Neural progenitor cell (in vitro differentiated cells): ENCODE measurements at regions not wholly inside any gene's neighbourhood (a gene's known extent, or its start where the extent isn't known, plus 50 kb on each side); places are given as distances from the start of the nearest gene placed in this dataset.
"Not testable (repeated sequence)": the region's sequence is repeated elsewhere in the genome, so short reads cannot be mapped to it uniquely, and the experiment has no call there.

Experiments used
- DNase-seq: peaks from one replicate; pipeline ENCODE4 v3.0.0-alpha.2; 2016; ENCODE audit warnings: low spot score
- H2AFZ ChIP-seq: fragments of 200-600 bp; sonication (generic); replicated peaks from 2 replicates; pipeline ENCODE4 v1.6.1; 2016; ENCODE audit warnings: antibody characterized with exemption
- H3F3A ChIP-seq: fragments of 200-600 bp; sonication (generic); 2 replicates; pipeline ENCODE4 v1.6.1; 2016; ENCODE audit warnings: antibody characterized with exemption, low read depth
- H3K27ac ChIP-seq: fragments of 200-600 bp; sonication (generic); 2 replicates; pipeline ENCODE4 v1.5.1; 2016; ENCODE audit warnings: mild to moderate bottlenecking
- H3K27me3 ChIP-seq: fragments of 200-600 bp; sonication (generic); 2 replicates; pipeline ENCODE4 v1.6.1; 2016; ENCODE audit warnings: mild to moderate bottlenecking, moderate library complexity
- H3K36me3 ChIP-seq: fragments of 200-600 bp; sonication (generic); 2 replicates; pipeline ENCODE4 v1.5.1; 2016
- H3K4me1 ChIP-seq: fragments of 200-600 bp; sonication (generic); 2 replicates; pipeline ENCODE4 v1.6.1; 2016; ENCODE audit warnings: mixed run types
- H3K4me2 ChIP-seq: fragments of 200-600 bp; sonication (generic); 2 replicates; pipeline ENCODE4 v1.6.1; 2016
- H3K4me3 ChIP-seq: fragments of 200-600 bp; sonication (generic); 2 replicates; pipeline ENCODE4 v1.5.1; 2016
- H3K79me2 ChIP-seq: fragments of 200-600 bp; sonication (generic); 2 replicates; pipeline ENCODE4 v1.6.1; 2016; ENCODE audit warnings: low read depth
- H3K9ac ChIP-seq: fragments of 200-600 bp; sonication (generic); 2 replicates; pipeline ENCODE4 v1.6.1; 2016
- H3K9me3 ChIP-seq: fragments of 200-600 bp; sonication (generic); 2 replicates; pipeline ENCODE4 v1.5.1; 2016; ENCODE audit warnings: low read depth
- H4K20me1 ChIP-seq: fragments of 200-600 bp; sonication (generic); 2 replicates; pipeline ENCODE4 v1.6.1; 2016; ENCODE audit warnings: low read depth
- H3K27ac Mint-ChIP-seq: 3 replicates; pipeline ENCODE4 v1.8.0; 2021; ENCODE audit warnings: mixed read lengths
- H3K27me3 Mint-ChIP-seq: 2 replicates; pipeline ENCODE4 v1.8.0; 2022; ENCODE audit warnings: low read depth, mild to moderate bottlenecking, inconsistent platforms, moderate library complexity, mixed read lengths; ENCODE audit not compliant: insufficient read depth
- H3K36me3 Mint-ChIP-seq: 3 replicates; pipeline ENCODE4 v1.8.0; 2021; ENCODE audit warnings: mixed read lengths
- H3K4me1 Mint-ChIP-seq: 3 replicates; pipeline ENCODE4 v1.8.0; 2021; ENCODE audit warnings: mixed read lengths
- H3K4me3 Mint-ChIP-seq: 3 replicates; pipeline ENCODE4 v1.8.0; 2021; ENCODE audit warnings: mild to moderate bottlenecking, moderate library complexity, mixed read lengths
- H3K9me3 Mint-ChIP-seq: 3 replicates; pipeline ENCODE4 v1.8.0; 2020; ENCODE audit warnings: mixed read lengths
- CTCF ChIP-seq: fragments of 200-600 bp; sonication (generic); IDR thresholded peaks from 2 replicates; pipeline ENCODE4 v1.5.1; 2017; ENCODE audit warnings: antibody characterized with exemption, mild to moderate bottlenecking
- EZH2 ChIP-seq: fragments of 200-600 bp; sonication (generic); IDR thresholded peaks from 2 replicates; pipeline ENCODE4 v1.6.1; 2017; ENCODE audit warnings: antibody characterized with exemption, mild to moderate bottlenecking, moderate library complexity
- EZH2phosphoT487 ChIP-seq: fragments of 200-600 bp; sonication (generic); IDR thresholded peaks from 2 replicates; pipeline ENCODE4 v1.6.1; 2017; ENCODE audit warnings: antibody characterized with exemption

DNA sequence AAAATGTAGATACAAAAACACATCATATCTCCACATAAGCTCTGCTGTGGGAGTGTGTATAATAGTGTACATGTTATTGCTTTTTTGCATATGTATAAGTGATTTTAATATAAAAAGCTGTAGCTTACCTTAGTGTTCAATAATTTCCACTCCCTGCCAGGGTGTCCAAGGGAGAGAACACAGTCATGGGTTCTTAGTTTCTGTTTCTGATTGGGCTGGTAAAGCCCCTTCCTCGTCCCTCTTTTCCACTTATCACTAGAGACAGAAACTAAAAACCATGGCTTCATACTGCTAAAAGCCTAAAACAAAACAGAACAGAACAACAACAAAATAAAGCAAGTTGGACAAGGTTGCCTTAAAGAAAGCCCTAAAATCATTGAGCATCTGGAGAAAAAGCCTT is 74.4 kb upstream of the S1PR3 start:
- no peak overlapping the region for H3K9ac ChIP-seq
- no peaks in the 10 kb centered on the region for H3K4me1 ChIP-seq
- H3K79me2 ChIP-seq = no peaks in the 10 kb centered on the region
- no peak overlapping the region for H2AFZ ChIP-seq
- H3K9me3 ChIP-seq = no peaks in the 10 kb centered on the region
- Mint-ChIP-seq H3K36me3 (peaks cover 3% of the 10 kb centered on the region), H3K9me3 (peaks cover 26% of the 10 kb centered on the region), H3K4me3 (no peak overlapping the region), H3K27ac (no peak overlapping the region), H3K27me3 (no peaks in the 10 kb centered on the region), H3K4me1 (peaks cover 4% of the 10 kb centered on the region)
- H3K4me3 ChIP-seq = no peak overlapping the region
- no peak overlapping the region for H3K27ac ChIP-seq
- H3K36me3 ChIP-seq = no peaks in the 10 kb centered on the region
- TF ChIP-seq EZH2 (no peak), CTCF (no peak), EZH2phosphoT487 (no peak)
- H4K20me1 ChIP-seq = no peaks in the 10 kb centered on the region
- no peak for DNase-seq
- H3K27me3 ChIP-seq = no peaks in the 10 kb centered on the region
- H3K4me2 ChIP-seq = no peak overlapping the region
- H3F3A ChIP-seq = no peaks in the 10 kb centered on the region

DNA sequence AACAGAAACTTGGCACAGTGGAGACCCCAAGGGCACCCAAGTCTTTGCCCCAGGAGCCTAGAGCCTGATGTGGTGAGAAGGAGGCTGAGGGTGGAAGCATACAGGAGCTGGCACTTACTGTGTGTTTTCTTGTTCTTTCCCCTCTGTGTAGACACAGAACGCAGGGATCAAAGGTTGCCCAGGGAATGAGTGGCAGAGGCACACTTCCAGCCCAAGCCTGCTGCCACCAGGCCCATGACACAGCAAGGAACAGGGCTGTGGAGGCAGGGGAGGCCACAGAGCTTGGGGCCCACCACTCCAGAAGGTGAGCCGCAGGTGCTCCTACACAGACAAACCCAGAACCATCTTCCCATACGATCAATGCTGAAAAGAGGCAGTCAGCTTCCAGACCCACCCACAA is 73.9 kb upstream of the S1PR3 start:
- TF ChIP-seq EZH2 (no peak), CTCF (no peak)
- Mint-ChIP-seq H3K27me3 (no peaks in the 10 kb centered on the region), H3K9me3 (peaks cover 26% of the 10 kb centered on the region), H3K4me3 (no peak overlapping the region), H3K4me1 (peaks cover 4% of the 10 kb centered on the region), H3K27ac (no peak overlapping the region), H3K36me3 (peaks cover 3% of the 10 kb centered on the region)
- no peaks in the 10 kb centered on the region for H3F3A ChIP-seq
- no peaks in the 10 kb centered on the region for H3K36me3 ChIP-seq
- no peak for DNase-seq
- no peaks in the 10 kb centered on the region for H3K79me2 ChIP-seq
- H3K4me1 ChIP-seq = no peaks in the 10 kb centered on the region
- no peaks in the 10 kb centered on the region for H3K27me3 ChIP-seq
- no peak overlapping the region for H3K9ac ChIP-seq
- H3K9me3 ChIP-seq = no peaks in the 10 kb centered on the region
- no peak overlapping the region for H3K4me3 ChIP-seq
- H4K20me1 ChIP-seq = no peaks in the 10 kb centered on the region
- H3K27ac ChIP-seq = no peak overlapping the region
- H3K4me2 ChIP-seq = no peak overlapping the region
- H2AFZ ChIP-seq = no peak overlapping the region

- not testable (repeated sequence) for H2AFZ ChIP-seq, H3F3A ChIP-seq, H3K36me3 Mint-ChIP-seq, H3K9ac ChIP-seq, H3K4me2 ChIP-seq, H3K4me3 Mint-ChIP-seq, H3K4me1 ChIP-seq, DNase-seq, H3K27me3 Mint-ChIP-seq, H3K79me2 ChIP-seq, H3K4me1 Mint-ChIP-seq, H3K27ac ChIP-seq, H3K4me3 ChIP-seq, H3K36me3 ChIP-seq, H4K20me1 ChIP-seq, H3K9me3 ChIP-seq, H3K27me3 ChIP-seq, H3K27ac Mint-ChIP-seq
- H3K9me3 Mint-ChIP-seq = peaks cover 26% of the 10 kb centered on the region
Observed at GRCh38 chr9:88918537-88918936, 72.7 kb upstream of the S1PR3 start.

DNA sequence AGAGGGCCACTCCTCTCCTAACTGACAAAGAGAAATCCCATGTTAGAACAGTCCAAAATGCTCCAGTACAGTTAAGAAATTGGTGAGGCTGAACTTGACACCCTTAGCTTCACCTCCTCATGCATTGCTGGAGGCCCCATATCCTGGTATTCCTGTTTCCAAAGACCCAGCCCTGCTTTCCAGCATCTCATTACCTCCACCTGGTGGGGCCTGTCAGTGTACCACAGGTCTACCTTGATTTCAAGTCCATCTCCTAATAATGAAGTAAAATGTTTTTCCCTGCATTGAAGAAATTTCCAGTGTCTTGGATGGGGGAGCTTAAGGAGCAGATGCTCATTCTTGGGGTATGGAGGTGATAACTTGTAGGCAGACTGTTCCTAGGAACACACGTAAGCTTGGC is 70.6 kb upstream of the S1PR3 start:
- no peaks in the 10 kb centered on the region for H3F3A ChIP-seq

More for the DNA sequence above, 70.6 kb upstream of the S1PR3 start:
- no peaks in the 10 kb centered on the region for H3K36me3 ChIP-seq
- H3K9me3 Mint-ChIP-seq = peaks cover 26% of the 10 kb centered on the region
- no peaks in the 10 kb centered on the region for H3K9me3 ChIP-seq
- no peak overlapping the region for H3K4me2 ChIP-seq
- H3K27ac Mint-ChIP-seq = no peak overlapping the region
- H3K36me3 Mint-ChIP-seq = peaks cover 3% of the 10 kb centered on the region
- no peaks in the 10 kb centered on the region for H3K27me3 Mint-ChIP-seq
- no peaks in the 10 kb centered on the region for H3K4me1 ChIP-seq
- no peaks in the 10 kb centered on the region for H4K20me1 ChIP-seq
- H3K27ac ChIP-seq = no peak overlapping the region
- TF ChIP-seq EZH2 (no peak), CTCF (no peak), EZH2phosphoT487 (no peak)
- DNase-seq = no peak
- no peaks in the 10 kb centered on the region for H3K27me3 ChIP-seq
- peaks cover 1% of the 10 kb centered on the region for H3K4me1 Mint-ChIP-seq
- H3K79me2 ChIP-seq = no peaks in the 10 kb centered on the region
- no peak overlapping the region for H2AFZ ChIP-seq
- no peak overlapping the region for H3K4me3 ChIP-seq
- no peak overlapping the region for H3K4me3 Mint-ChIP-seq
- no peak overlapping the region for H3K9ac ChIP-seq
